ENCODE measurements at regions not wholly inside any gene's neighbourhood (a gene's known extent, or its start where the extent isn't known, plus 50 kb on each side); places are given as distances from the start of the nearest gene placed in this dataset.
"Not testable (repeated sequence)": the region's sequence is repeated elsewhere in the genome, so short reads cannot be mapped to it uniquely, and the experiment has no call there.

- not testable (repeated sequence) for TF ChIP-seq CTCF (conservative IDR thresholded peaks at IDR 0.05; ENCODE audit: low read depth, low read length); EZH2 (IDR thresholded peaks at IDR 0.05; ENCODE audit: borderline replicate concordance, low read depth, low read length, poor library complexity, severe bottlenecking)
Observed at GRCh38 chr17:30680681-30681080, 143.8 kb downstream of the CRLF3 start.

All from A673 (cell line).